Panc1 (cell line): ENCODE measurements at regions not wholly inside any gene's neighbourhood (a gene's known extent, or its start where the extent isn't known, plus 50 kb on each side); places are given as distances from the start of the nearest gene placed in this dataset.

Source experiments
- ATAC-seq: fragments of 200-7000 bp; cut with Tn5 transposase; 2 replicates; pipeline ENCODE4 v1.9.1; 2020; ENCODE audit warnings: mild to moderate bottlenecking, moderate library complexity
- BruUV-seq: library from RNA; stranded (reverse); fragments of 400-500 nt; replicated peaks from 2 replicates; lab custom pipeline; 2021; lab: Mats Ljungman, UMichigan
- CTCF ChIA-PET: fragments of 300-600 bp; sonication (Branson Sonifier 250); formaldehyde crosslinking; loops from one replicate; lab custom pipeline; 2022; ENCODE audit warnings: antibody characterized with exemption; lab: Charles Lee
- POLR2A ChIA-PET: fragments of 300-600 bp; sonication (Branson Sonifier 250); formaldehyde crosslinking; loops from one replicate; lab custom pipeline; 2022; ENCODE audit warnings: antibody characterized with exemption; lab: Charles Lee
- DNase-seq: peaks from one replicate; pipeline ENCODE4 v3.0.0-alpha.2; 2010; ENCODE audit warnings: low read depth, low spot score
- H3K27ac ChIP-seq: 2 replicates; pipeline ENCODE4 v1.5.1; 2011; ENCODE audit warnings: mild to moderate bottlenecking, low read length, inconsistent platforms
- H3K27me3 ChIP-seq: fragments of 200-500 bp; sonication (Bioruptor generic); 2 replicates; pipeline ENCODE4 v1.6.0; 2014; ENCODE audit warnings: low read length, inconsistent platforms; ENCODE audit not compliant: control insufficient read depth, insufficient read depth
- H3K36me3 ChIP-seq: fragments of 200-500 bp; sonication (Bioruptor generic); 2 replicates; pipeline ENCODE4 v1.5.1; 2014; ENCODE audit warnings: inconsistent platforms, mild to moderate bottlenecking, low read length, moderate library complexity; ENCODE audit not compliant: control insufficient read depth, insufficient read depth
- H3K4me1 ChIP-seq: 2 replicates; pipeline ENCODE4 v1.5.1; 2011; ENCODE audit warnings: inconsistent platforms, mild to moderate bottlenecking, low read length, moderate library complexity; ENCODE audit not compliant: control insufficient read depth, insufficient read depth
- H3K4me3 ChIP-seq, 2 experiments: 2 replicates each; pipeline ENCODE4 v1.5.1; 2011 to 2012; ENCODE audit warnings: low read depth in 2 of 2, low read length in 2 of 2, mild to moderate bottlenecking in 2 of 2, inconsistent platforms in 1 of 2, moderate library complexity in 1 of 2
- H3K9me3 ChIP-seq: fragments of 200-500 bp; sonication (Bioruptor generic); 2 replicates; pipeline ENCODE4 v1.5.1; 2014; ENCODE audit warnings: low read depth, mild to moderate bottlenecking, inconsistent platforms, low read length, moderate library complexity; ENCODE audit not compliant: control insufficient read depth, insufficient read depth
- POLR2AphosphoS5 ChIP-seq: IDR thresholded peaks from 2 replicates; pipeline ENCODE4 v1.6.1; 2012; ENCODE audit warnings: mild to moderate bottlenecking, low read depth, low read length, moderate library complexity
- SIN3A ChIP-seq: IDR thresholded peaks from 2 replicates; pipeline ENCODE4 v1.6.1; 2012; ENCODE audit warnings: low read depth, mild to moderate bottlenecking, low read length, moderate library complexity, borderline replicate concordance; ENCODE audit not compliant: insufficient read depth
- TCF7L2 ChIP-seq: IDR thresholded peaks from 2 replicates; pipeline ENCODE4 v1.6.1; 2011; ENCODE audit warnings: mild to moderate bottlenecking, low read depth, low read length, inconsistent platforms
- in situ Hi-C: cut with HindIII; loops from 2 replicates; pipeline ENCODE4 v1.10.0; 2016; ENCODE audit warnings: low sequenced_read_pairs, low pct_unique_long_range_greater_than_20kb
- intact Hi-C: fragments of 100-400 bp; cut with micrococcal nuclease; formaldehyde crosslinking; loops from one replicate; pipeline ENCODE4 v1.10.0; 2022; ENCODE audit not compliant: unreplicated experiment
- TF ChIP-seq, protein P1 (sequence below), 2 experiments: IDR thresholded peaks; 2 replicates each; pipeline ENCODE4 v1.6.1; 2011 to 2012; ENCODE audit warnings: low read depth in 2 of 2, control low read depth in 1 of 2, low read length in 1 of 2, mild to moderate bottlenecking in 1 of 2, moderate library complexity in 1 of 2; ENCODE audit not compliant: insufficient read depth in 1 of 2
- TF ChIP-seq, protein P2 (sequence below): fragments of 450-650 bp; IDR thresholded peaks from 2 replicates; pipeline ENCODE4 v1.5.1; 2017; ENCODE audit warnings: mild to moderate bottlenecking

DNA sequence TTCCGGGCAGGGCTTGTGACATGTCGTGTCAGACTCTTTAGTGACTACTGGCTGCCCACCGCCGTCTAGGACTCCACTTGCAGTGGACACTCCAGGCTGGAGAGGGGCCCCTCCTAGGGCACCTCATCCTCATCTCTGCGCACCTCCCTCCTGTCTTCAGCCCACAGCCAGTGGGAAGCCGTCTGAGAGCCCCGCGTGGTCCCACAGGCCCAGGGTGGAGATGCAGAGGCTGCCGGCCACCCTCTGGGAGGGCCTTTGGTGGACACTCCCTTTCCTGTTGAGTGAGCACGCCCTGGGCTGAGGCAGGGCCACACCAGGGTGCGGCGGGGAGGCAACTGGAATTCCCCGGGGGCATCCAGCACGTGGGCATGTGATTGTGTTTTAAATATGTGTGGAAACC is 80.5 kb downstream of the IRX2 start:
- TF ChIP-seq, protein P1, sequence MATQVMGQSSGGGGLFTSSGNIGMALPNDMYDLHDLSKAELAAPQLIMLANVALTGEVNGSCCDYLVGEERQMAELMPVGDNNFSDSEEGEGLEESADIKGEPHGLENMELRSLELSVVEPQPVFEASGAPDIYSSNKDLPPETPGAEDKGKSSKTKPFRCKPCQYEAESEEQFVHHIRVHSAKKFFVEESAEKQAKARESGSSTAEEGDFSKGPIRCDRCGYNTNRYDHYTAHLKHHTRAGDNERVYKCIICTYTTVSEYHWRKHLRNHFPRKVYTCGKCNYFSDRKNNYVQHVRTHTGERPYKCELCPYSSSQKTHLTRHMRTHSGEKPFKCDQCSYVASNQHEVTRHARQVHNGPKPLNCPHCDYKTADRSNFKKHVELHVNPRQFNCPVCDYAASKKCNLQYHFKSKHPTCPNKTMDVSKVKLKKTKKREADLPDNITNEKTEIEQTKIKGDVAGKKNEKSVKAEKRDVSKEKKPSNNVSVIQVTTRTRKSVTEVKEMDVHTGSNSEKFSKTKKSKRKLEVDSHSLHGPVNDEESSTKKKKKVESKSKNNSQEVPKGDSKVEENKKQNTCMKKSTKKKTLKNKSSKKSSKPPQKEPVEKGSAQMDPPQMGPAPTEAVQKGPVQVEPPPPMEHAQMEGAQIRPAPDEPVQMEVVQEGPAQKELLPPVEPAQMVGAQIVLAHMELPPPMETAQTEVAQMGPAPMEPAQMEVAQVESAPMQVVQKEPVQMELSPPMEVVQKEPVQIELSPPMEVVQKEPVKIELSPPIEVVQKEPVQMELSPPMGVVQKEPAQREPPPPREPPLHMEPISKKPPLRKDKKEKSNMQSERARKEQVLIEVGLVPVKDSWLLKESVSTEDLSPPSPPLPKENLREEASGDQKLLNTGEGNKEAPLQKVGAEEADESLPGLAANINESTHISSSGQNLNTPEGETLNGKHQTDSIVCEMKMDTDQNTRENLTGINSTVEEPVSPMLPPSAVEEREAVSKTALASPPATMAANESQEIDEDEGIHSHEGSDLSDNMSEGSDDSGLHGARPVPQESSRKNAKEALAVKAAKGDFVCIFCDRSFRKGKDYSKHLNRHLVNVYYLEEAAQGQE (IDR thresholded peaks at IDR 0.05; ENCODE audit: insufficient read depth in 1 of 2, low read depth in 2 of 2, low read length in 1 of 2): no peak
- TF ChIP-seq, protein P2, sequence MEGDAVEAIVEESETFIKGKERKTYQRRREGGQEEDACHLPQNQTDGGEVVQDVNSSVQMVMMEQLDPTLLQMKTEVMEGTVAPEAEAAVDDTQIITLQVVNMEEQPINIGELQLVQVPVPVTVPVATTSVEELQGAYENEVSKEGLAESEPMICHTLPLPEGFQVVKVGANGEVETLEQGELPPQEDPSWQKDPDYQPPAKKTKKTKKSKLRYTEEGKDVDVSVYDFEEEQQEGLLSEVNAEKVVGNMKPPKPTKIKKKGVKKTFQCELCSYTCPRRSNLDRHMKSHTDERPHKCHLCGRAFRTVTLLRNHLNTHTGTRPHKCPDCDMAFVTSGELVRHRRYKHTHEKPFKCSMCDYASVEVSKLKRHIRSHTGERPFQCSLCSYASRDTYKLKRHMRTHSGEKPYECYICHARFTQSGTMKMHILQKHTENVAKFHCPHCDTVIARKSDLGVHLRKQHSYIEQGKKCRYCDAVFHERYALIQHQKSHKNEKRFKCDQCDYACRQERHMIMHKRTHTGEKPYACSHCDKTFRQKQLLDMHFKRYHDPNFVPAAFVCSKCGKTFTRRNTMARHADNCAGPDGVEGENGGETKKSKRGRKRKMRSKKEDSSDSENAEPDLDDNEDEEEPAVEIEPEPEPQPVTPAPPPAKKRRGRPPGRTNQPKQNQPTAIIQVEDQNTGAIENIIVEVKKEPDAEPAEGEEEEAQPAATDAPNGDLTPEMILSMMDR: no peak
- TF ChIP-seq SIN3A: no peak
- TF ChIP-seq TCF7L2: no peak
- TF ChIP-seq POLR2AphosphoS5: no peak
- BruUV-seq: no TSS peak
- ChIA-PET POLR2A (no interaction called here), CTCF (no interaction called here)
- no peaks in the 10 kb centered on the region for H3K27me3 ChIP-seq
- H3K4me3 ChIP-seq: no peak overlapping the region
- in situ Hi-C loops: no loop called here
- no peaks in the 10 kb centered on the region for H3K9me3 ChIP-seq
- intact Hi-C loops: no loop called here
- H3K4me1 ChIP-seq: no peaks in the 10 kb centered on the region
- no peak overlapping the region for H3K27ac ChIP-seq
- DNase-seq (no peak), ATAC-seq (no peak)
- H3K36me3 ChIP-seq: no peaks in the 10 kb centered on the region

DNA sequence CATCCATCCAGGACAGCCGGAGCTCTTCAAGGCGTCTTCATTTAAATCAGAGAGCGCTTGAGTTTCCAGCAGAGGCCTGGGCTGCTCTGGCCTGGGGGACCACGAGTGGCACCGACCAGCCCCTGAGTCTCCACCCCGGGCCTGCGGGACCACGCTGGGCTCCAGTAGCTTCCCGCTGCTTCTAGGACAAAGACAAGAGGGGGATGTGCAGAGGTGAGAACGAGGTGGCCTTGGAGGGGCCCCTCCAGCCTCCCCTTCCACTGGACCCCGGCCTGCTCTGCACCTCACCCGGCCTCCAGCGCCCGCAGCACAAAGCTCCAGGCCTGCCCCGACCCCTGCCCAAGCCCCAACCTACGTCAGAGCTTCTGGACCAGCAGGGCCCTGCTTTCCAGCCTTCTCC is 81.6 kb downstream of the IRX2 start:
- DNase-seq: no peak
- Histone ChIP-seq H3K4me1 (no peaks in the 10 kb centered on the region), H3K9me3 (no peaks in the 10 kb centered on the region), H3K27me3 (no peaks in the 10 kb centered on the region), H3K36me3 (no peaks in the 10 kb centered on the region), H3K27ac (no peak overlapping the region), H3K4me3 (no peak overlapping the region)
- ChIA-PET CTCF (no interaction called here), POLR2A (no interaction called here)
- TF ChIP-seq TCF7L2: no peak
- no peak for TF ChIP-seq SIN3A
- TF ChIP-seq POLR2AphosphoS5: no peak
- TF ChIP-seq, protein P1 (IDR thresholded peaks at IDR 0.05; ENCODE audit: insufficient read depth in 1 of 2, low read depth in 2 of 2, low read length in 1 of 2): no peak
- TF ChIP-seq, protein P2: no peak
- BruUV-seq: no TSS peak
- in situ Hi-C loops: no loop called here
- intact Hi-C loops: no loop called here
- ATAC-seq: no peak
